ENCODE measurements at regions not wholly inside any gene's neighbourhood (a gene's known extent, or its start where the extent isn't known, plus 50 kb on each side); places are given as distances from the start of the nearest gene placed in this dataset.

DNA sequence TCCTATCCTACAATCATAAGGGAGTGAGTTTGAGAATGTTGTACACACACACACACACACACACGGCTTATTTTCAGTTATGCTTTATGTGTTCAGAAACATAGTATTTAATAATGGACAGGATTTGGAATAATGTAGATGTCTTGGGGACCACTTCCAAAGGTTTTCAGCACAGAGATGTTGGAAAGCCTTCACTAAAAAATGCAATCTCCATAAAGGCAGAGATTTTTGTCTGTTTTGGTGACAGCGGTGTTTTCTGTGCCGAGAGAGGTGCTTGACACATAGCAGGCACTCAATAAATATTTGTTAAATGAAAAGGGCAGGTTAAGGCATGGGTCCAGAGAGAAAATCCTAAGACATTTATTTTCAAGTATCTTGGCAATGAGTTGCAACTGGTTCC lies 428.2 kb upstream of the RGMA start:
- TF ChIP-seq POLR2AphosphoS5 (IDR thresholded peaks at IDR 0.05; ENCODE audit: low read depth, low read length): no peak
- TF ChIP-seq TAF1 (IDR thresholded peaks at IDR 0.05; ENCODE audit: borderline replicate concordance, insufficient read depth, low read length): no peak
- TF ChIP-seq, protein P1, sequence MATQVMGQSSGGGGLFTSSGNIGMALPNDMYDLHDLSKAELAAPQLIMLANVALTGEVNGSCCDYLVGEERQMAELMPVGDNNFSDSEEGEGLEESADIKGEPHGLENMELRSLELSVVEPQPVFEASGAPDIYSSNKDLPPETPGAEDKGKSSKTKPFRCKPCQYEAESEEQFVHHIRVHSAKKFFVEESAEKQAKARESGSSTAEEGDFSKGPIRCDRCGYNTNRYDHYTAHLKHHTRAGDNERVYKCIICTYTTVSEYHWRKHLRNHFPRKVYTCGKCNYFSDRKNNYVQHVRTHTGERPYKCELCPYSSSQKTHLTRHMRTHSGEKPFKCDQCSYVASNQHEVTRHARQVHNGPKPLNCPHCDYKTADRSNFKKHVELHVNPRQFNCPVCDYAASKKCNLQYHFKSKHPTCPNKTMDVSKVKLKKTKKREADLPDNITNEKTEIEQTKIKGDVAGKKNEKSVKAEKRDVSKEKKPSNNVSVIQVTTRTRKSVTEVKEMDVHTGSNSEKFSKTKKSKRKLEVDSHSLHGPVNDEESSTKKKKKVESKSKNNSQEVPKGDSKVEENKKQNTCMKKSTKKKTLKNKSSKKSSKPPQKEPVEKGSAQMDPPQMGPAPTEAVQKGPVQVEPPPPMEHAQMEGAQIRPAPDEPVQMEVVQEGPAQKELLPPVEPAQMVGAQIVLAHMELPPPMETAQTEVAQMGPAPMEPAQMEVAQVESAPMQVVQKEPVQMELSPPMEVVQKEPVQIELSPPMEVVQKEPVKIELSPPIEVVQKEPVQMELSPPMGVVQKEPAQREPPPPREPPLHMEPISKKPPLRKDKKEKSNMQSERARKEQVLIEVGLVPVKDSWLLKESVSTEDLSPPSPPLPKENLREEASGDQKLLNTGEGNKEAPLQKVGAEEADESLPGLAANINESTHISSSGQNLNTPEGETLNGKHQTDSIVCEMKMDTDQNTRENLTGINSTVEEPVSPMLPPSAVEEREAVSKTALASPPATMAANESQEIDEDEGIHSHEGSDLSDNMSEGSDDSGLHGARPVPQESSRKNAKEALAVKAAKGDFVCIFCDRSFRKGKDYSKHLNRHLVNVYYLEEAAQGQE (IDR thresholded peaks at IDR 0.05; ENCODE audit: insufficient read depth in 1 of 2, low read depth in 2 of 2, low read length in 2 of 2): no peak

Data from PFSK-1 (cell line).